Prostate gland (tissue), 2 donors: ENCODE measurements at regions not wholly inside any gene's neighbourhood (a gene's known extent, or its start where the extent isn't known, plus 50 kb on each side); places are given as distances from the start of the nearest gene placed in this dataset.

ENCODE experiments used
- CTCF ChIP-seq, 4 experiments: fragments of 200-600 bp in 2 of 4; fragments of 450-650 bp in 2 of 4; sonication (generic) in 2 of 4; IDR thresholded peaks; 1 replicate in 3 of 4; 2 replicates in 1 of 4; pipeline ENCODE4 v1.5.1; 2016 to 2019; ENCODE audit warnings: antibody characterized with exemption in 4 of 4, mild to moderate bottlenecking in 2 of 4, moderate library complexity in 2 of 4
- POLR2A ChIP-seq: fragments of 450-650 bp; IDR thresholded peaks from one replicate; pipeline ENCODE4 v1.6.1; 2016; ENCODE audit warnings: antibody characterized with exemption, mild to moderate bottlenecking
- POLR2AphosphoS5 ChIP-seq: sonication (generic); formaldehyde crosslinking; IDR thresholded peaks from one replicate; pipeline ENCODE4 v1.6.1; 2017; ENCODE audit warnings: antibody characterized with exemption

GRCh38 chr18:4587204-4587603 is 132.1 kb upstream of the DLGAP1 start:
- no peak for TF ChIP-seq CTCF (IDR thresholded peaks at IDR 0.05)
- no peak for TF ChIP-seq POLR2A
- no peak for TF ChIP-seq POLR2AphosphoS5
